H9 (cell line): ENCODE measurements at regions not wholly inside any gene's neighbourhood (a gene's known extent, or its start where the extent isn't known, plus 50 kb on each side); places are given as distances from the start of the nearest gene placed in this dataset.

ENCODE experiments used
- DNase-seq: peaks from one replicate; pipeline ENCODE4 v3.0.0-alpha.2; 2017
- H2AFZ ChIP-seq: one replicate; pipeline ENCODE4 v1.6.1; 2013; ENCODE audit warnings: mild to moderate bottlenecking, low read length, control low read depth, moderate library complexity
- H2AK5ac ChIP-seq: 2 replicates; pipeline ENCODE4 v1.6.1; 2013; ENCODE audit warnings: low read length, control low read depth, mixed read lengths; ENCODE audit not compliant: insufficient read length
- H2BK120ac ChIP-seq: one replicate; pipeline ENCODE4 v1.6.1; 2013; ENCODE audit warnings: low read depth, mild to moderate bottlenecking, low read length, control low read depth, inconsistent platforms; ENCODE audit not compliant: poor library complexity, severe bottlenecking
- H2BK12ac ChIP-seq: 2 replicates; pipeline ENCODE4 v1.6.1; 2013; ENCODE audit warnings: low read length, control low read depth, mixed read lengths, low read depth; ENCODE audit not compliant: insufficient read length
- H2BK15ac ChIP-seq: 2 replicates; pipeline ENCODE4 v1.6.1; 2013; ENCODE audit warnings: low read depth, low read length, control low read depth
- H2BK20ac ChIP-seq: one replicate; pipeline ENCODE4 v1.6.1; 2013; ENCODE audit warnings: low read depth, mild to moderate bottlenecking, low read length, control low read depth, inconsistent platforms; ENCODE audit not compliant: poor library complexity, severe bottlenecking
- H2BK5ac ChIP-seq: 2 replicates; pipeline ENCODE4 v1.6.1; 2013; ENCODE audit warnings: low read length, control low read depth, mixed read lengths; ENCODE audit not compliant: insufficient read length
- H3K14ac ChIP-seq: 2 replicates; pipeline ENCODE4 v1.6.1; 2013; ENCODE audit warnings: low read length, control low read depth; ENCODE audit not compliant: insufficient read depth
- H3K18ac ChIP-seq: 2 replicates; pipeline ENCODE4 v1.6.1; 2013; ENCODE audit warnings: low read depth, mild to moderate bottlenecking, mixed read lengths, low read length, control low read depth; ENCODE audit not compliant: insufficient read length
- H3K23ac ChIP-seq: 2 replicates; pipeline ENCODE4 v1.6.1; 2013; ENCODE audit warnings: low read length, control low read depth, mixed read lengths, low read depth; ENCODE audit not compliant: insufficient read length
- H3K23me2 ChIP-seq: 2 replicates; pipeline ENCODE4 v1.6.1; 2013; ENCODE audit warnings: low read depth, mild to moderate bottlenecking, mixed read lengths, low read length, control low read depth; ENCODE audit not compliant: insufficient read length, poor library complexity, severe bottlenecking
- H3K27ac ChIP-seq: 2 replicates; pipeline ENCODE4 v1.5.1; 2013; ENCODE audit warnings: low read length, control low read depth, mixed read lengths, low read depth; ENCODE audit not compliant: insufficient read length
- H3K27me3 ChIP-seq: 2 replicates; pipeline ENCODE4 v1.6.1; 2013; ENCODE audit warnings: low read length, control low read depth, inconsistent platforms; ENCODE audit not compliant: insufficient read depth
- H3K4ac ChIP-seq: 2 replicates; pipeline ENCODE4 v1.6.1; 2013; ENCODE audit warnings: low read depth, mild to moderate bottlenecking, control low read depth, inconsistent platforms, low read length, moderate library complexity
- H3K4me1 ChIP-seq: 2 replicates; pipeline ENCODE4 v1.6.1; 2013; ENCODE audit warnings: low read length, control low read depth, inconsistent platforms; ENCODE audit not compliant: insufficient read depth
- H3K4me2 ChIP-seq: 2 replicates; pipeline ENCODE4 v1.6.1; 2013; ENCODE audit warnings: low read length, control low read depth, mixed read lengths; ENCODE audit not compliant: insufficient read length, insufficient read depth
- H3K56ac ChIP-seq: 2 replicates; pipeline ENCODE4 v1.6.1; 2013; ENCODE audit warnings: low read depth, mild to moderate bottlenecking, mixed read lengths, low read length, control low read depth; ENCODE audit not compliant: insufficient read length
- H3K79me1 ChIP-seq: 2 replicates; pipeline ENCODE4 v1.6.1; 2013; ENCODE audit warnings: low read depth, mild to moderate bottlenecking, moderate library complexity, low read length, control low read depth, inconsistent platforms; ENCODE audit not compliant: insufficient read depth, poor library complexity, severe bottlenecking
- H3K79me2 ChIP-seq: 2 replicates; pipeline ENCODE4 v1.6.1; 2013; ENCODE audit warnings: low read length, control low read depth, inconsistent platforms; ENCODE audit not compliant: insufficient read depth
- H3K9ac ChIP-seq: 2 replicates; pipeline ENCODE4 v1.6.1; 2013; ENCODE audit warnings: low read length, control low read depth, mixed read lengths; ENCODE audit not compliant: insufficient read length; ENCODE audit errors: extremely low read depth
- H3K9me3 ChIP-seq: one replicate; pipeline ENCODE4 v1.6.1; 2013; ENCODE audit warnings: low read depth, low read length, inconsistent platforms; ENCODE audit not compliant: control insufficient read depth
- H3T11ph ChIP-seq: one replicate; pipeline ENCODE4 v1.6.1; 2013; ENCODE audit warnings: mild to moderate bottlenecking, low read length, control low read depth, inconsistent platforms
- H4K20me1 ChIP-seq: one replicate; pipeline ENCODE4 v1.6.1; 2013; ENCODE audit not compliant: control insufficient read depth, insufficient read length, insufficient read depth
- H4K5ac ChIP-seq: 2 replicates; pipeline ENCODE4 v1.6.1; 2013; ENCODE audit warnings: low read depth, mild to moderate bottlenecking, mixed read lengths, low read length, control low read depth; ENCODE audit not compliant: insufficient read length
- H4K8ac ChIP-seq: replicated peaks from 2 replicates; pipeline ENCODE4 v1.6.1; 2013; ENCODE audit warnings: low read length, control low read depth, mixed read lengths, low read depth; ENCODE audit not compliant: insufficient read length
- H4K91ac ChIP-seq: 2 replicates; pipeline ENCODE4 v1.6.1; 2013; ENCODE audit warnings: low read depth, mild to moderate bottlenecking, moderate library complexity, mixed read lengths, low read length, control low read depth; ENCODE audit not compliant: insufficient read length
- H3K27ac Mint-ChIP-seq, 3 experiments: 2 replicates in 2 of 3; 3 replicates in 1 of 3; pipeline ENCODE4 v1.8.0; 2020 to 2021; ENCODE audit warnings: mixed read lengths in 3 of 3, mild to moderate bottlenecking in 1 of 3, moderate library complexity in 1 of 3
- H3K27me3 Mint-ChIP-seq: 2 replicates; pipeline ENCODE4 v1.8.0; 2021; ENCODE audit warnings: low read depth, mild to moderate bottlenecking, moderate library complexity, mixed read lengths
- H3K36me3 Mint-ChIP-seq, 3 experiments: 2 replicates in 2 of 3; 3 replicates in 1 of 3; pipeline ENCODE4 v1.8.0; 2020 to 2021; ENCODE audit warnings: low read depth in 3 of 3, mixed read lengths in 3 of 3; ENCODE audit not compliant: insufficient read depth in 1 of 3
- H3K4me1 Mint-ChIP-seq, 2 experiments: 2 replicates each; pipeline ENCODE4 v1.8.0; 2020; ENCODE audit warnings: mixed read lengths in 2 of 2
- H3K4me3 Mint-ChIP-seq, 2 experiments: 2 replicates in 1 of 2; 3 replicates in 1 of 2; pipeline ENCODE4 v1.8.0; 2020 to 2021; ENCODE audit warnings: mild to moderate bottlenecking in 2 of 2, mixed read lengths in 2 of 2, moderate library complexity in 1 of 2
- H3K9me3 Mint-ChIP-seq, 2 experiments: 2 replicates in 1 of 2; 3 replicates in 1 of 2; pipeline ENCODE4 v1.8.0; 2020; ENCODE audit warnings: mild to moderate bottlenecking in 2 of 2, mixed read lengths in 2 of 2, moderate library complexity in 1 of 2
- WGBS: extraction: QIAGEN DNeasy Blood & Tissue Kit; methylation state at CpG from one replicate; pipeline ENCODE4 v1.1.7; 2013; ENCODE audit warnings: missing lambda C conversion rate, low lambda C conversion rate, mixed read lengths; ENCODE audit not compliant: insufficient read length; ENCODE audit errors: extremely low coverage; 5-methylcytosine and 5-hydroxymethylcytosine counted together
- TF ChIP-seq, protein P1 (sequence below): fragments of 200-600 bp; sonication (generic); conservative IDR thresholded peaks from 3 replicates; pipeline ENCODE4 v1.8.0; 2021; ENCODE audit warnings: antibody characterized with exemption, mild to moderate bottlenecking

DNA sequence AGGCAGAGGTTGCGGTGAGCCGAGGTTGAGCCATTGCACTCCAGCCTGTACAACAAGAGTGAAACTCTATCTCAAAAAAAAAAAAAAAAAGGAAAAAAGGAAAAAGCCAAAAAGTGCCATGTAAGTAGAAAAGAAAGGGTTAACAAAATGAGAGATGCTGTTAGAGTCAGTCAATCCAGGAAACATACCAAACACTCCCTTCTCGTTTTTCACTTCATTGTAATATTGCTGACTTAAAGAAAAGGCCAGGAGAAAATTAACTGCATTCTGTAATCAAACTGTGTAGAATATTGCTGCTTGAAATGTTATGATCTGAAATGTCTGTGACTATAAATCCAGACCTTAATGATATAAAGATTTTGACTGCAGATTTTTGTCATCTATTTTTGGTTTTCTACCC is 379.1 kb downstream of the ENC1 start:
- TF ChIP-seq, protein P1, sequence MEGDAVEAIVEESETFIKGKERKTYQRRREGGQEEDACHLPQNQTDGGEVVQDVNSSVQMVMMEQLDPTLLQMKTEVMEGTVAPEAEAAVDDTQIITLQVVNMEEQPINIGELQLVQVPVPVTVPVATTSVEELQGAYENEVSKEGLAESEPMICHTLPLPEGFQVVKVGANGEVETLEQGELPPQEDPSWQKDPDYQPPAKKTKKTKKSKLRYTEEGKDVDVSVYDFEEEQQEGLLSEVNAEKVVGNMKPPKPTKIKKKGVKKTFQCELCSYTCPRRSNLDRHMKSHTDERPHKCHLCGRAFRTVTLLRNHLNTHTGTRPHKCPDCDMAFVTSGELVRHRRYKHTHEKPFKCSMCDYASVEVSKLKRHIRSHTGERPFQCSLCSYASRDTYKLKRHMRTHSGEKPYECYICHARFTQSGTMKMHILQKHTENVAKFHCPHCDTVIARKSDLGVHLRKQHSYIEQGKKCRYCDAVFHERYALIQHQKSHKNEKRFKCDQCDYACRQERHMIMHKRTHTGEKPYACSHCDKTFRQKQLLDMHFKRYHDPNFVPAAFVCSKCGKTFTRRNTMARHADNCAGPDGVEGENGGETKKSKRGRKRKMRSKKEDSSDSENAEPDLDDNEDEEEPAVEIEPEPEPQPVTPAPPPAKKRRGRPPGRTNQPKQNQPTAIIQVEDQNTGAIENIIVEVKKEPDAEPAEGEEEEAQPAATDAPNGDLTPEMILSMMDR: no peak
- Histone ChIP-seq H4K91ac (no peak overlapping the region), H2BK120ac (no peak overlapping the region), H3K4ac (no peak overlapping the region), H2BK15ac (no peak overlapping the region), H3K4me2 (no peak overlapping the region), H2BK12ac (no peak overlapping the region), H3K14ac (no peak overlapping the region), H2BK20ac (no peak overlapping the region), H3K23me2 (no peaks in the 10 kb centered on the region), H3K79me1 (no peaks in the 10 kb centered on the region), H3K23ac (no peak overlapping the region), H2BK5ac (no peak overlapping the region), H3K27me3 (no peaks in the 10 kb centered on the region), H4K5ac (no peak overlapping the region), H3K18ac (no peak overlapping the region), H3K9ac (no peak overlapping the region), H3K27ac (no peak overlapping the region), H3K9me3 (no peaks in the 10 kb centered on the region), H4K8ac (no peak overlapping the region), H3K4me1 (no peaks in the 10 kb centered on the region), H3T11ph (no peak overlapping the region), H3K79me2 (no peaks in the 10 kb centered on the region), H3K56ac (no peak overlapping the region), H4K20me1 (no peaks in the 10 kb centered on the region), H2AK5ac (no peak overlapping the region), H2AFZ (no peak overlapping the region)
- Mint-ChIP-seq H3K27me3 (no peaks in the 10 kb centered on the region), H3K36me3 (no peaks in the 10 kb centered on the region), H3K9me3 (no peaks in the 10 kb centered on the region), H3K4me1 (peaks cover 31 to 37% of the 10 kb centered on the region in 2 experiments), H3K4me3 (no peak overlapping the region), H3K27ac (no peak overlapping the region)
- DNase-seq: no peak
- WGBS: no CpG with 5 or more reads among the region's 3 CpGs
